Muscle layer of colon (tissue), 2 donors: ENCODE measurements at regions not wholly inside any gene's neighbourhood (a gene's known extent, or its start where the extent isn't known, plus 50 kb on each side); places are given as distances from the start of the nearest gene placed in this dataset.

ENCODE experiments used
- H3K27ac ChIP-seq: one replicate; pipeline ENCODE4 v1.7.0; 2013; ENCODE audit warnings: low read depth, mild to moderate bottlenecking, low read length, moderate library complexity
- H3K27me3 ChIP-seq, 2 donors: one replicate each; pipeline ENCODE4 v1.7.0; 2013; ENCODE audit warnings: low read length in 2 of 2, mild to moderate bottlenecking in 2 of 2; ENCODE audit not compliant: insufficient read depth in 2 of 2, control insufficient read depth in 1 of 2
- H3K36me3 ChIP-seq: one replicate; pipeline ENCODE4 v1.7.0; 2013; ENCODE audit warnings: mild to moderate bottlenecking, low read length; ENCODE audit not compliant: insufficient read depth
- H3K4me1 ChIP-seq: one replicate; pipeline ENCODE4 v1.7.0; 2013; ENCODE audit warnings: mild to moderate bottlenecking, low read length; ENCODE audit not compliant: insufficient read depth
- H3K4me3 ChIP-seq, 2 donors: one replicate each; pipeline ENCODE4 v1.7.0; 2013; ENCODE audit warnings: low read length in 2 of 2, low read depth in 1 of 2, mild to moderate bottlenecking in 1 of 2, moderate library complexity in 1 of 2
- H3K9ac ChIP-seq: one replicate; pipeline ENCODE4 v1.7.0; 2013; ENCODE audit warnings: low read length
- H3K9me3 ChIP-seq: one replicate; pipeline ENCODE4 v1.7.0; 2013; ENCODE audit warnings: mild to moderate bottlenecking, low read length
- donor health status: abdominal sarcoma.
- donor health status: Adenocarcinoma of cecum.

DNA sequence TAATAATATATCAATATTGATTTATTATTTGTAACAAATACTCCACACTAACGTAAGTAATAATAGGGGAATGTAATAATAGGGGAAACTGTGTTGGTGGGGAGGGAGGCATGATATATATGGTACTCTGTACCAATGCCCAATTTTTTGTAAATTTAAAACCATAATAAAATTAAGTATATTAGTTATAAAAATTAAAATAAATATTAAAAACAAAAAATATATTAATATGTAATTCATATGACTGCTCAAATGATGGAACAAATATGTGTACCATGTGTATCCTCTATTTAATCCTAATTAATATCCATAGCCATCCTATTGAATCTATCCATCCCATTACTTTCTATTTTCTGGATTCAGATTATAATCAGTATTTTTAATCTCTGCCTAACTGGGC, 578.0 kb downstream of the KCNA4 start:
- Histone ChIP-seq H3K36me3 (no peaks in the 10 kb centered on the region), H3K4me1 (no peaks in the 10 kb centered on the region), H3K27me3 (no peaks in the 10 kb centered on the region), H3K4me3 (no peak overlapping the region), H3K9ac (no peak overlapping the region), H3K27ac (no peak overlapping the region), H3K9me3 (no peaks in the 10 kb centered on the region)

GRCh38 chr11:29435421-29435820, 581.4 kb downstream of the KCNA4 start:
- no peak overlapping the region for H3K27ac ChIP-seq
- no peaks in the 10 kb centered on the region for H3K9me3 ChIP-seq
- no peaks in the 10 kb centered on the region for H3K4me1 ChIP-seq
- no peaks in the 10 kb centered on the region for H3K36me3 ChIP-seq
- no peaks in the 10 kb centered on the region for H3K27me3 ChIP-seq
- H3K9ac ChIP-seq: no peak overlapping the region
- no peak overlapping the region for H3K4me3 ChIP-seq

DNA sequence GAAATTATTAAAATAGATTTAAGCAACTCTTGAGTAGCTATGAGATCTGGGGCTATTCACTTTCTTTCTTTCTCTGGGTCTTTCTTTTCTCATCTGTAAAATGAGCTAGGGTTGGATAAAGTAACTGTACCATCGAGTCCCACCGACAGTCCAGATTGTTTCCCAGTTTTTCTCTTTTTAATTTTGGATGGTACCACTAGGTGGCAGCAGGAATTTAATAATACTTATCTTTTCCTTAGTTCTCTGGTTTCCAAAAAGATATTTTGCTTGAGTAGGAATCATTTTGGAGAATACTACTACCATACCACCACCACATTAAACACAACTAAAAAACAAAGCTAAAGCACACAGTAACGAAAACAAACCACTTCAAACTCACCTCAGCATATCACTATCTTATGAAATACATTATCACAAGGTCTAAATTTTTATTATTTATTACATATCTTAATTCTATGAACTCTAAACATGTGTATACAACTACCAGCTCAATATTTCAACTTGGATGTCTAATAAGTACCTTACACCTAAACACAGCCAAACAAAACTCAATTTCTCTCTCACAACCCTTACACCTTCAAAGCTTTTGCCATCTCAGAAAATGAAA, 584.0 kb downstream of the KCNA4 start:
- H3K27me3 ChIP-seq: no peaks in the 10 kb centered on the region
- no peaks in the 10 kb centered on the region for H3K36me3 ChIP-seq
- H3K9ac ChIP-seq: no peak overlapping the region
- H3K9me3 ChIP-seq: no peaks in the 10 kb centered on the region
- no peaks in the 10 kb centered on the region for H3K4me1 ChIP-seq
- H3K27ac ChIP-seq: no peak overlapping the region
- no peak overlapping the region for H3K4me3 ChIP-seq

DNA sequence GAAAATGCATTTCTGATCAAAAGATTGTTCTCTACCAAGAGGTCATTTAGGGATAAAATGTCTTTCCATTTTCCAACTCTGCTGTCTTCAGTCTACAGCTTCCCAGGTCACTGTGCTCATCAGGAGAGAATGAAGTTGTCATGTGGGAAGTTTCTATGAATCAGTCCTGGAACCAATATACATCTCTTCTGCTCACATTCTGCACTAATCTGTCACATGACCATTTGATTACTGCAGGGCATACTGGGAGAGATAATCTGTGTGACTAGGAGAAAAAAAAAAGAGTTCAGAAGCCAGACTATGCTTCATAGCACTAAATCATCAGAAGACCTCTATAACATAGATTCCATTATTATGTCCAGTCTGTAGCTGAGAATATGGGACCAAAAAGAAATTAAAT, 611.5 kb downstream of the KCNA4 start:
- Histone ChIP-seq H3K27me3 (no peaks in the 10 kb centered on the region), H3K9ac (no peak overlapping the region), H3K4me1 (no peaks in the 10 kb centered on the region), H3K4me3 (no peak overlapping the region), H3K9me3 (no peaks in the 10 kb centered on the region), H3K36me3 (no peaks in the 10 kb centered on the region), H3K27ac (no peak overlapping the region)

DNA sequence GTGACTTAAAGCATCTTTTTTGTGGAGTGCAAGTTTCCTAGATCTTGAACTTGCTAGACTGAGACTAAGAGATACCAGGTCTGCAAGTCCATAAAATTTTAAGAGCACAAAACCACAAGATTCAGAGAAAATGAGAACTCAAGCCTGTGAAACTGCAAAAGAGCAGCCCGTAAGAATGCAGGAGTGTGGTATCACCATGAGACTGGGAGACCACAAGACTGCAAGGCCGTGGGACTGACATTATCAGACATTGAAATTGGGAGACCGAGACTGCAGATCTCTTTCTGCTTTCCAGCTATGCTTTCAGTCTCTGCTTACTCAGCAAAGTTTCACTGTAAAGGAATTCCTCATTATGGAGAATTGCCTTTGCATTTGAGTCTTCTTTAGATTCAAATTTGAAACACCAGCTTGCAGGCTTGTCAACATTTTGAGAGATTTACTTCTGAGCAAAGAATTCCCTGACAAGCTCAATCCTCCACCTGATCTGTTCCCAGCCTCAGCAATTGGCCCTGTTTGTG, 621.2 kb downstream of the KCNA4 start:
- Histone ChIP-seq H3K4me1 (no peaks in the 10 kb centered on the region), H3K27me3 (no peaks in the 10 kb centered on the region), H3K9me3 (no peaks in the 10 kb centered on the region), H3K27ac (no peak overlapping the region), H3K36me3 (no peaks in the 10 kb centered on the region), H3K4me3 (no peak overlapping the region), H3K9ac (no peak overlapping the region)

DNA sequence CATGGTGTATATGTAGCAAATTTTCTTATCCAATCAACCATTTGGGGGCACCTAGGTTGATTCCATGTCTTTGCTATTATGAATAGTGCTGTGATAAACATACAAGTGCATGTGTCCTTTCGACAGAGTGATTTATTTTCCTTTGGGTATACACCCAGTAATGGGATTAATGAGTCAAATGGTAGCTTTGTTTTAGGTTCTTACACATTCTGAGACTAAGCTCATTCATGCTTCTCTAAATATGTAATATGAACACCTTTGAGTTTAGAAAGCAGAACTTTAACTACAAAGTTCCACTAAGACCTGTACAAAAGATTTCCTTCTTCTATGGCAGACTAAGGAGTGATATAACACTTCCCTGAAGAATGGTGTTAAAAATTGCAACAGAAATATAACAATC, 627.0 kb downstream of the KCNA4 start:
- Histone ChIP-seq H3K9me3 (no peaks in the 10 kb centered on the region), H3K36me3 (no peaks in the 10 kb centered on the region), H3K9ac (no peak overlapping the region), H3K4me3 (no peak overlapping the region), H3K4me1 (no peaks in the 10 kb centered on the region), H3K27ac (no peak overlapping the region), H3K27me3 (no peaks in the 10 kb centered on the region)

DNA sequence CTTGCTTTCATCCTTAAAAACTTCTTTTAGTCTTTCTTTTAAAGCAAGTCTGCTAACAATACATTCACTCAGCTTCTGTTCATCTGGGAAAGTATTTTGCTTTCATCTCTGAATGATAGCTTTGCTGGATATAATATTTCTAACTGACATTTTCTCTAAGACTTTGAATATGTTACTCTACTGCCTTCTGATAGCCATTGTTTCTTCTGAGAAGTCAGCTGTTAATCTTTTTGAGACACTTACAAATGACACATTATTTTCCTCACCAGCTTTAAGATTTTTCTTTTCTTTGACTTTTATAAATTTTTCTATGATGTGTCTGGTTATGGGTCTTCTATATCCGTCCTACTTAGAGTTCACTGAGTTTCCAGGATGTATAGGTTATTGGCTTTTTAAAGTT, 643.1 kb downstream of the KCNA4 start:
- H3K9me3 ChIP-seq: no peaks in the 10 kb centered on the region
- no peak overlapping the region for H3K27ac ChIP-seq

DNA sequence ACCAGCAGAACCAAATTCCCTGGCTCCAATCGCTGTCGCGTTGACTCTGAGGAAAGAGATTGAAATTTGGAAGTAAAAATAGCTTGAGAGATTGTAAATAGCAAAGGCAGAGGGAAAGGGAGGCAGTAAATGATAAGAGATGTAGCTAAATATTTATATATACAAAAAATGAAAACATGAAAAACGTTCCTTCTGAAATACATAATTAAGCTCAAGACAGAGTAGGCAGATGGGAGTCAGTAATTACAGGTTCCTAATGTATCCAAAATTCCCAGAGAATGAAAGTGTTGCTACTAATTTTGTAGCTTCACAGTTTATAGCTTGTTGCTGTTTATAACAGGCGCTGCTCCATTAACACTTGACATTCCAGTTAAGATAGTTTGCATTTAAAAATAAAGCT, 648.7 kb downstream of the KCNA4 start:
- Histone ChIP-seq H3K27ac (no peak overlapping the region), H3K36me3 (no peaks in the 10 kb centered on the region), H3K4me1 (no peaks in the 10 kb centered on the region), H3K27me3 (no peaks in the 10 kb centered on the region), H3K4me3 (no peak overlapping the region), H3K9me3 (no peaks in the 10 kb centered on the region), H3K9ac (no peak overlapping the region)

More for the DNA sequence above, 643.1 kb downstream of the KCNA4 start:
- H3K27me3 ChIP-seq: no peaks in the 10 kb centered on the region
- H3K4me1 ChIP-seq: no peaks in the 10 kb centered on the region
- no peak overlapping the region for H3K4me3 ChIP-seq
- H3K9ac ChIP-seq: no peak overlapping the region
- no peaks in the 10 kb centered on the region for H3K36me3 ChIP-seq

DNA sequence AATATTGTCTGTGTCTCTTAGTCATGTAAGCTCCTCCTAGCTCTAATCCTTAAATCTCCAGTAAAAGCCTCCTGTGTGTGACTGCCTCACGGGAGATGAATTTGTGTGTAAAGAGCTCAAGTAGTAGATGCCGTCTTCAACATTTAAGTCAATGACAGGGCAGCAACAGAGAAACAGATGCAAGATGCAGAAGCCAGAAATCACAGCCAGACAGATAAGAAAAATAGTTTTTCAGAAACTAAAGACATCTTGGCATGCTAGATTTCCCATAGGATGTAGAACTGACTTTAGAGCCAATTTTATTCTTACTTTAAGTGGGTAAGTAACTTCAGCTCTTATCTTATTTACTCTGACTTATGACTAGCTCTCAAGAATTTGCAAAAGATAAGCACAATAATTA, 652.8 kb downstream of the KCNA4 start:
- H3K9me3 ChIP-seq: no peaks in the 10 kb centered on the region
- H3K27me3 ChIP-seq: no peaks in the 10 kb centered on the region
- no peaks in the 10 kb centered on the region for H3K36me3 ChIP-seq
- no peaks in the 10 kb centered on the region for H3K4me1 ChIP-seq
- H3K9ac ChIP-seq: no peak overlapping the region
- no peak overlapping the region for H3K27ac ChIP-seq
- no peak overlapping the region for H3K4me3 ChIP-seq

- H3K27ac ChIP-seq: no peak overlapping the region
- H3K9me3 ChIP-seq: no peaks in the 10 kb centered on the region
- no peaks in the 10 kb centered on the region for H3K27me3 ChIP-seq
- no peaks in the 10 kb centered on the region for H3K36me3 ChIP-seq
- H3K4me1 ChIP-seq: no peaks in the 10 kb centered on the region
- H3K9ac ChIP-seq: no peak overlapping the region
- H3K4me3 ChIP-seq: no peak overlapping the region
These were observed 655.5 kb downstream of the KCNA4 start for GRCh38 chr11:29361369-29361768.

- Histone ChIP-seq H3K27me3 (no peaks in the 10 kb centered on the region), H3K9me3 (no peaks in the 10 kb centered on the region), H3K36me3 (no peaks in the 10 kb centered on the region), H3K4me3 (no peak overlapping the region), H3K4me1 (no peaks in the 10 kb centered on the region), H3K9ac (no peak overlapping the region), H3K27ac (no peak overlapping the region)
These were observed 663.0 kb downstream of the KCNA4 start for GRCh38 chr11:29353833-29354232.

GRCh38 chr11:29352273-29352795, 664.5 kb downstream of the KCNA4 start:
- no peak overlapping the region for H3K4me3 ChIP-seq
- no peak overlapping the region for H3K27ac ChIP-seq

More at GRCh38 chr11:29352273-29352795, 664.5 kb downstream of the KCNA4 start:
- no peaks in the 10 kb centered on the region for H3K36me3 ChIP-seq
- no peaks in the 10 kb centered on the region for H3K4me1 ChIP-seq
- no peaks in the 10 kb centered on the region for H3K27me3 ChIP-seq
- H3K9me3 ChIP-seq: no peaks in the 10 kb centered on the region
- H3K9ac ChIP-seq: no peak overlapping the region
